ENCODE measurements at regions not wholly inside any gene's neighbourhood (a gene's known extent, or its start where the extent isn't known, plus 50 kb on each side); places are given as distances from the start of the nearest gene placed in this dataset.

GRCh38 chr15:61545763-61546162, 316.7 kb upstream of the RORA start:
- no peak for DNase-seq (ENCODE audit: low spot score, unreplicated experiment)
- Mint-ChIP-seq H3K27ac (no peak overlapping the region), H3K4me1 (ENCODE audit: low read depth) (no peaks in the 10 kb centered on the region), H3K4me3 (ENCODE audit: low read depth) (no peak overlapping the region), H3K9me3 (ENCODE audit: low read depth) (no peaks in the 10 kb centered on the region), H3K27me3 (no peaks in the 10 kb centered on the region), H3K36me3 (ENCODE audit: insufficient read depth) (no peaks in the 10 kb centered on the region)
- TF ChIP-seq CTCF (IDR thresholded peaks at IDR 0.05; ENCODE audit: unreplicated experiment) = no peak

GRCh38 chr15:61541516-61541915, 312.4 kb upstream of the RORA start:
- no peaks in the 10 kb centered on the region for H3K36me3 Mint-ChIP-seq (ENCODE audit: insufficient read depth)
- TF ChIP-seq CTCF (IDR thresholded peaks at IDR 0.05; ENCODE audit: unreplicated experiment) = no peak
- no peak for DNase-seq (ENCODE audit: low spot score, unreplicated experiment)
- H3K27me3 Mint-ChIP-seq = peaks cover 22% of the 10 kb centered on the region
- H3K27ac Mint-ChIP-seq = no peak overlapping the region
- no peak overlapping the region for H3K4me3 Mint-ChIP-seq (ENCODE audit: low read depth)
- no peaks in the 10 kb centered on the region for H3K4me1 Mint-ChIP-seq (ENCODE audit: low read depth)
- H3K9me3 Mint-ChIP-seq (ENCODE audit: low read depth) = no peaks in the 10 kb centered on the region

- Mint-ChIP-seq H3K4me1 (ENCODE audit: low read depth) (no peaks in the 10 kb centered on the region), H3K27ac (no peak overlapping the region), H3K27me3 (peaks cover 36% of the 10 kb centered on the region), H3K9me3 (ENCODE audit: low read depth) (no peaks in the 10 kb centered on the region), H3K4me3 (ENCODE audit: low read depth) (no peak overlapping the region), H3K36me3 (ENCODE audit: insufficient read depth) (no peaks in the 10 kb centered on the region)
- no peak for DNase-seq (ENCODE audit: low spot score, unreplicated experiment)
- no peak for TF ChIP-seq CTCF (IDR thresholded peaks at IDR 0.05; ENCODE audit: unreplicated experiment)
These were observed 308.2 kb upstream of the RORA start for GRCh38 chr15:61537337-61537736.

GRCh38 chr15:61534986-61535385, 305.9 kb upstream of the RORA start:
- H3K4me3 Mint-ChIP-seq (ENCODE audit: low read depth) = no peak overlapping the region
- no peak for DNase-seq (ENCODE audit: low spot score, unreplicated experiment)
- no peaks in the 10 kb centered on the region for H3K36me3 Mint-ChIP-seq (ENCODE audit: insufficient read depth)
- peaks cover 2% of the 10 kb centered on the region for H3K4me1 Mint-ChIP-seq (ENCODE audit: low read depth)
- H3K27me3 Mint-ChIP-seq = peaks cover 36% of the 10 kb centered on the region
- H3K27ac Mint-ChIP-seq = no peak overlapping the region
- no peak for TF ChIP-seq CTCF (IDR thresholded peaks at IDR 0.05; ENCODE audit: unreplicated experiment)
- no peaks in the 10 kb centered on the region for H3K9me3 Mint-ChIP-seq (ENCODE audit: low read depth)

GRCh38 chr15:61530769-61531168, 301.7 kb upstream of the RORA start:
- DNase-seq (ENCODE audit: low spot score, unreplicated experiment) = no peak
- Mint-ChIP-seq H3K4me3 (ENCODE audit: low read depth) (no peak overlapping the region), H3K27ac (no peak overlapping the region), H3K4me1 (ENCODE audit: low read depth) (peaks cover 15% of the 10 kb centered on the region), H3K36me3 (ENCODE audit: insufficient read depth) (no peaks in the 10 kb centered on the region), H3K27me3 (peaks cover 12% of the 10 kb centered on the region), H3K9me3 (ENCODE audit: low read depth) (no peaks in the 10 kb centered on the region)
- no peak for TF ChIP-seq CTCF (IDR thresholded peaks at IDR 0.05; ENCODE audit: unreplicated experiment)
